PC-3 (cell line): ENCODE measurements at regions not wholly inside any gene's neighbourhood (a gene's known extent, or its start where the extent isn't known, plus 50 kb on each side); places are given as distances from the start of the nearest gene placed in this dataset.

Experiments
- EZH2 ChIP-seq: fragments of 300-600 bp; sonication (generic); IDR thresholded peaks from one replicate; pipeline ENCODE4 v1.6.1; 2017; ENCODE audit warnings: antibody characterized with exemption, mild to moderate bottlenecking, low read length; ENCODE audit not compliant: unreplicated experiment
- EZH2phosphoT487 ChIP-seq: fragments of 300-600 bp; sonication (generic); IDR thresholded peaks from 2 replicates; pipeline ENCODE4 v1.6.1; 2018; ENCODE audit warnings: mild to moderate bottlenecking, antibody characterized with exemption, low read length, borderline replicate concordance
- TF ChIP-seq, protein P1 (sequence below): fragments of 300-600 bp; sonication (generic); conservative IDR thresholded peaks from 2 replicates; pipeline ENCODE4 v1.5.1; 2017; ENCODE audit warnings: antibody characterized with exemption, low read depth, mild to moderate bottlenecking, low read length

DNA sequence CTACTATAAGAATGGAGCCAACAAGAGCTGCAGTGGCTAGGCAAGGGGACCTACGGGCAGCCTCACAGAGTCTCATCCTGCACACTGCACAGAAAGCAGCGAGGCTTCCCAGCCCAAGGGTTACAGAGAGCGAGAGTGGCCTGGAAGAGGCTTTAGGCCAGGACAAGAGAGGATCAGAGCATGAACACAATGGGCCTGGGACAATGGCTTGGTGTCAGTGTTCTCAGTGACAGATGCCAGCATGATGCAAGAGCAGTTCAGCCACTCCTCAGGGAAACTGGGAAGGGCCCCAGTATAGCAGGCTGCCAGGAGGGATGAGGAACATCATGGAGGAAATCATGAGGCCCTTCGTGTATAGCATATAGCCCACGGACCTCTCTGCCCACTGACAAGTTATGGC is 108.0 kb downstream of the NUS1 start:
- TF ChIP-seq, protein P1, sequence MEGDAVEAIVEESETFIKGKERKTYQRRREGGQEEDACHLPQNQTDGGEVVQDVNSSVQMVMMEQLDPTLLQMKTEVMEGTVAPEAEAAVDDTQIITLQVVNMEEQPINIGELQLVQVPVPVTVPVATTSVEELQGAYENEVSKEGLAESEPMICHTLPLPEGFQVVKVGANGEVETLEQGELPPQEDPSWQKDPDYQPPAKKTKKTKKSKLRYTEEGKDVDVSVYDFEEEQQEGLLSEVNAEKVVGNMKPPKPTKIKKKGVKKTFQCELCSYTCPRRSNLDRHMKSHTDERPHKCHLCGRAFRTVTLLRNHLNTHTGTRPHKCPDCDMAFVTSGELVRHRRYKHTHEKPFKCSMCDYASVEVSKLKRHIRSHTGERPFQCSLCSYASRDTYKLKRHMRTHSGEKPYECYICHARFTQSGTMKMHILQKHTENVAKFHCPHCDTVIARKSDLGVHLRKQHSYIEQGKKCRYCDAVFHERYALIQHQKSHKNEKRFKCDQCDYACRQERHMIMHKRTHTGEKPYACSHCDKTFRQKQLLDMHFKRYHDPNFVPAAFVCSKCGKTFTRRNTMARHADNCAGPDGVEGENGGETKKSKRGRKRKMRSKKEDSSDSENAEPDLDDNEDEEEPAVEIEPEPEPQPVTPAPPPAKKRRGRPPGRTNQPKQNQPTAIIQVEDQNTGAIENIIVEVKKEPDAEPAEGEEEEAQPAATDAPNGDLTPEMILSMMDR, result no peak
- TF ChIP-seq EZH2, result no peak
- no peak for TF ChIP-seq EZH2phosphoT487
